ENCODE measurements at regions not wholly inside any gene's neighbourhood (a gene's known extent, or its start where the extent isn't known, plus 50 kb on each side); places are given as distances from the start of the nearest gene placed in this dataset.

GRCh38 chr4:8736090-8736825, 135.4 kb downstream of the HMX1 start:
- no peak for DNase-seq

GRCh38 chr4:8735236-8736089, 136.2 kb downstream of the HMX1 start:
- DNase-seq, result no peak

GRCh38 chr4:8732681-8733243, 138.9 kb downstream of the HMX1 start:
- DNase-seq, result no peak

- DNase-seq, result no peak
Observed at GRCh38 chr4:8732092-8732491, 139.5 kb downstream of the CPZ start.

GRCh38 chr4:8731364-8731763, 138.8 kb downstream of the CPZ start:
- no peak for DNase-seq

- no peak for DNase-seq
Observed at GRCh38 chr4:8730681-8731080, 138.1 kb downstream of the CPZ start.

GRCh38 chr4:8730159-8730558, 137.6 kb downstream of the CPZ start:
- no peak for DNase-seq

- no peak for DNase-seq
Observed at GRCh38 chr4:8729408-8730149, 137.0 kb downstream of the CPZ start.

- no peak for DNase-seq
Observed at GRCh38 chr4:8728536-8729407, 136.2 kb downstream of the CPZ start.

- no peak for DNase-seq
Observed at GRCh38 chr4:8727546-8728510, 135.3 kb downstream of the CPZ start.

GRCh38 chr4:8727131-8727530, 134.6 kb downstream of the CPZ start:
- no peak for DNase-seq

GRCh38 chr4:8726344-8726851, 133.8 kb downstream of the CPZ start:
- DNase-seq, result no peak

GRCh38 chr4:8725845-8726244, 133.3 kb downstream of the CPZ start:
- DNase-seq, result no peak

GRCh38 chr4:8725071-8725841, 132.7 kb downstream of the CPZ start:
- no peak for DNase-seq

- DNase-seq, result no peak
Observed at GRCh38 chr4:8724436-8725070, 132.0 kb downstream of the CPZ start.

GRCh38 chr4:8723222-8723980, 130.8 kb downstream of the CPZ start:
- no peak for DNase-seq

- DNase-seq, result no peak
Observed at GRCh38 chr4:8722556-8722955, 130.0 kb downstream of the CPZ start.

- no peak for DNase-seq
Observed at GRCh38 chr4:8721621-8722020, 129.1 kb downstream of the CPZ start.

All from muscle of back (tissue), 3 donors.